Loucy (cell line): ENCODE measurements at regions not wholly inside any gene's neighbourhood (a gene's known extent, or its start where the extent isn't known, plus 50 kb on each side); places are given as distances from the start of the nearest gene placed in this dataset.

ENCODE experiments used
- H2AFZ ChIP-seq: fragments of 200-600 bp; sonication (generic); 2 replicates; pipeline ENCODE4 v1.6.0; 2016; ENCODE audit warnings: antibody characterized with exemption, mild to moderate bottlenecking, low read length, moderate library complexity
- H3F3A ChIP-seq: fragments of 200-600 bp; 2 replicates; pipeline ENCODE4 v1.6.0; 2016; ENCODE audit warnings: antibody characterized with exemption, low read depth, mild to moderate bottlenecking
- H3K27me3 ChIP-seq: fragments of 200-600 bp; sonication (generic); 2 replicates; pipeline ENCODE4 v1.6.1; 2014; ENCODE audit warnings: low read length, mild to moderate bottlenecking; ENCODE audit not compliant: insufficient read depth, poor library complexity, severe bottlenecking
- H3K36me3 ChIP-seq: fragments of 200-600 bp; sonication (generic); 2 replicates; pipeline ENCODE4 v1.6.1; 2016; ENCODE audit warnings: low read length; ENCODE audit not compliant: insufficient read depth
- H3K4me1 ChIP-seq: fragments of 200-600 bp; sonication (generic); 2 replicates; pipeline ENCODE4 v1.5.1; 2014; ENCODE audit warnings: low read length, mild to moderate bottlenecking; ENCODE audit not compliant: insufficient read depth, poor library complexity, severe bottlenecking
- H3K4me2 ChIP-seq: fragments of 200-600 bp; sonication (generic); 2 replicates; pipeline ENCODE4 v1.6.0; 2014; ENCODE audit warnings: antibody characterized with exemption, low read length, low read depth, mild to moderate bottlenecking; ENCODE audit not compliant: poor library complexity, severe bottlenecking
- H3K4me3 ChIP-seq: fragments of 200-600 bp; sonication (generic); 2 replicates; pipeline ENCODE4 v1.5.1; 2014; ENCODE audit warnings: low read length, mild to moderate bottlenecking, mixed read lengths; ENCODE audit not compliant: poor library complexity, severe bottlenecking
- H3K79me2 ChIP-seq: fragments of 200-600 bp; sonication (generic); 2 replicates; pipeline ENCODE4 v1.6.1; 2014; ENCODE audit warnings: low read length; ENCODE audit not compliant: insufficient read depth
- H3K9ac ChIP-seq: fragments of 200-600 bp; sonication (generic); 2 replicates; pipeline ENCODE4 v1.6.0; 2014; ENCODE audit warnings: mild to moderate bottlenecking, low read depth, low read length, moderate library complexity; ENCODE audit not compliant: poor library complexity, severe bottlenecking
- H3K9me2 ChIP-seq: fragments of 200-600 bp; sonication (generic); replicated peaks from 2 replicates; pipeline ENCODE4 v1.6.1; 2016; ENCODE audit warnings: low read depth, low read length, mixed read lengths
- H3K9me3 ChIP-seq: fragments of 200-600 bp; sonication (generic); 2 replicates; pipeline ENCODE4 v1.6.1; 2014; ENCODE audit warnings: mild to moderate bottlenecking, antibody characterized with exemption, low read length, low read depth; ENCODE audit not compliant: insufficient read depth
- H4K20me1 ChIP-seq: fragments of 200-600 bp; sonication (generic); 2 replicates; pipeline ENCODE4 v1.6.0; 2014; ENCODE audit warnings: antibody characterized with exemption, low read length, mild to moderate bottlenecking; ENCODE audit not compliant: insufficient read depth, poor library complexity, severe bottlenecking
- CTCF ChIP-seq: fragments of 200-600 bp; sonication (generic); conservative IDR thresholded peaks from 2 replicates; pipeline ENCODE4 v1.5.1; 2014; ENCODE audit warnings: mild to moderate bottlenecking, antibody characterized with exemption, low read length
- EZH2phosphoT487 ChIP-seq: fragments of 200-600 bp; IDR thresholded peaks from 2 replicates; pipeline ENCODE4 v1.6.1; 2018; ENCODE audit warnings: antibody characterized with exemption, mild to moderate bottlenecking, moderate library complexity, borderline replicate concordance

- Histone ChIP-seq H3K27me3 (no peaks in the 10 kb centered on the region), H3K79me2 (no peaks in the 10 kb centered on the region), H2AFZ (no peak overlapping the region), H3K9me3 (peaks cover 7% of the 10 kb centered on the region; the same call in 1 of the 2 replicates), H3F3A (no peaks in the 10 kb centered on the region), H3K4me2 (no peak overlapping the region), H3K9me2 (no peaks in the 10 kb centered on the region), H3K4me1 (no peaks in the 10 kb centered on the region), H3K4me3 (no peak overlapping the region), H3K36me3 (no peaks in the 10 kb centered on the region; the same call in 1 of the 2 replicates), H3K9ac (no peak overlapping the region), H4K20me1 (no peaks in the 10 kb centered on the region)
- no peak for TF ChIP-seq CTCF
- TF ChIP-seq EZH2phosphoT487, result no peak
Measured at GRCh38 chr4:153973942-153974341, 185.1 kb upstream of the SFRP2 start.

DNA sequence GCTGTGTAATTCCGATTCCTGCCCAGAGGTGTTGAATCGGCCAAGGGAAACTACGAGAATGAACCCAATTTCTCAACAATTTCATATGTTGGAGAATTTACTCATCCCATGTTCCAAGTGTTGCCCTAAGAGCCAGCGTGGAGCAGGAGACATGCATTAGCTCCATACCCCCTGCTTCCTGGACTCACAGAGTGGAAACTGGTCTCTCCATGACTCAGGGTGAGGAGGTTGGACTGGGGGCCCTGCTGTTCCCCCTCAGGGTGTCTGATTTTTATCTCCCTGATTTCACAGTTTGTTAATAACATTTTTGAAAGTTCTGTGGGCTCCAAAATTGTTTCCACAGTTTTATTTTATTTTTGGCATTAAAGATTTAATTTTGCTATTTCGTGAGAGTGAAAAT lies 183.0 kb upstream of the SFRP2 start:
- Histone ChIP-seq H3K9ac (no peak overlapping the region), H3K9me2 (no peaks in the 10 kb centered on the region), H3F3A (no peaks in the 10 kb centered on the region)

DNA sequence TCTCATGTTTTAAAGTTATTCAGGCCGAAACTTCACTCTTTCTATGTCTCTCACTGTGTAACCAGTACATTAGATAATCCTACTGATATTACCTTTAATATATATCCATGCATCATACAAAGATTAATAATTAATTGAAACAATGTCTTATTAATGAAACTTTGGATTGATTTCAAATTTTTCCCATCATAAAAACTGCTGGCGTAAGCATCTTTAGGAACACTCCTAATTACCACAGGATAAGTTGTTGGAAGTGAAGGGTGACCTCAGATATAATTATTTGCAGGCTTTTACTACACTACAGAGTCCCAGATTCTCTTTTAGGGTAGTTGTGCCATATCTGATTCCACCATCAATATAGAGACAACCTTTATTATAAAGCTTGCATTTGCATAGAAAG lies 181.3 kb upstream of the SFRP2 start:
- no peak overlapping the region for H3K4me3 ChIP-seq
- no peak overlapping the region for H3K4me2 ChIP-seq
- H3K9ac ChIP-seq, result no peak overlapping the region
- no peaks in the 10 kb centered on the region for H3F3A ChIP-seq
- TF ChIP-seq CTCF (no peak), EZH2phosphoT487 (no peak)
- H3K4me1 ChIP-seq, result no peaks in the 10 kb centered on the region
- H3K79me2 ChIP-seq, result no peaks in the 10 kb centered on the region
- no peaks in the 10 kb centered on the region; the same call in 1 of the 2 replicates for H3K36me3 ChIP-seq
- H3K27me3 ChIP-seq, result no peaks in the 10 kb centered on the region
- no peaks in the 10 kb centered on the region for H4K20me1 ChIP-seq
- peaks cover 7% of the 10 kb centered on the region; the same call in 1 of the 2 replicates for H3K9me3 ChIP-seq
- H2AFZ ChIP-seq, result no peak overlapping the region
- no peaks in the 10 kb centered on the region for H3K9me2 ChIP-seq

More for the DNA sequence above, 183.0 kb upstream of the SFRP2 start:
- Histone ChIP-seq H3K9me3 (peaks cover 7% of the 10 kb centered on the region; the same call in 1 of the 2 replicates), H4K20me1 (no peaks in the 10 kb centered on the region), H3K4me2 (no peak overlapping the region), H3K27me3 (no peaks in the 10 kb centered on the region), H3K79me2 (no peaks in the 10 kb centered on the region), H3K36me3 (no peaks in the 10 kb centered on the region; the same call in 1 of the 2 replicates), H2AFZ (no peak overlapping the region), H3K4me3 (no peak overlapping the region), H3K4me1 (no peaks in the 10 kb centered on the region)
- TF ChIP-seq CTCF, result no peak
- no peak for TF ChIP-seq EZH2phosphoT487
